ENCODE measurements at regions not wholly inside any gene's neighbourhood (a gene's known extent, or its start where the extent isn't known, plus 50 kb on each side); places are given as distances from the start of the nearest gene placed in this dataset.

GRCh38 chr2:220337611-220338440 is 710.4 kb downstream of the SLC4A3 start:
- Histone ChIP-seq H3K36me3 (ENCODE audit: insufficient read depth) (no peaks in the 10 kb centered on the region), H3K27ac (ENCODE audit: low read depth) (no peak overlapping the region), H3K4me1 (ENCODE audit: insufficient read depth) (no peaks in the 10 kb centered on the region), H3K4me3 (ENCODE audit: low read depth, low read length) (no peak overlapping the region)
- DNase-seq (ENCODE audit: extremely low spot score): no peak
- WGBS: 85% methylated on average over 2 of the region's 2 CpGs

- no peak overlapping the region for H3K4me3 ChIP-seq (ENCODE audit: low read depth, low read length)
- no peak overlapping the region for H3K27ac ChIP-seq (ENCODE audit: low read depth)
- DNase-seq (ENCODE audit: extremely low spot score): no peak
- H3K36me3 ChIP-seq (ENCODE audit: insufficient read depth): no peaks in the 10 kb centered on the region
- 72% methylated on average over 3 of the region's 3 CpGs for WGBS
- H3K4me1 ChIP-seq (ENCODE audit: insufficient read depth): no peaks in the 10 kb centered on the region
Observed at GRCh38 chr2:220341014-220341413, 713.6 kb downstream of the SLC4A3 start.

DNA sequence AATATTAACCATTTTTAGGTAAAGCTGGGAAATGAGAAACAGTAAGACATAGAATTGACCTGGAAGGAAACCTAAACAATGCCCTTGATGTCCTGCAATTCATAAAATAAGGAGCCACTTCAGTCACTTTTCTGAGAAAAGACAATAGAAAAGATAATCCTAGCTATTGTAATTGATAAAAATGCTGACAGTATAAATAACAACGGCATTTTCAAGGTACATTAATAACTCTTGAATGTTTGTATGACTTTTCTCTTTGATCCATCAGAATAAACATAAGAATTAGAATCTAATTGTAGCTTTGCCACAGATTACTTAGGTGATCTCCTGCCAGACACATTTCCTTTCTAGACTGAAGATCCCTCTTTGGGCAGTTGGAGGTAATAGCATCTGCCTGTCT is 719.5 kb downstream of the SLC4A3 start:
- WGBS: 87% methylated on average over 1 of the region's 1 CpG
- Histone ChIP-seq H3K36me3 (ENCODE audit: insufficient read depth) (no peaks in the 10 kb centered on the region), H3K4me1 (ENCODE audit: insufficient read depth) (no peaks in the 10 kb centered on the region), H3K27ac (ENCODE audit: low read depth) (no peak overlapping the region), H3K4me3 (ENCODE audit: low read depth, low read length) (no peak overlapping the region)
- DNase-seq (ENCODE audit: extremely low spot score): no peak

GRCh38 chr2:220347626-220348025 is 720.2 kb downstream of the SLC4A3 start:
- DNase-seq (ENCODE audit: extremely low spot score): no peak
- H3K27ac ChIP-seq (ENCODE audit: low read depth): no peak overlapping the region
- no peak overlapping the region for H3K4me3 ChIP-seq (ENCODE audit: low read depth, low read length)
- no peaks in the 10 kb centered on the region for H3K36me3 ChIP-seq (ENCODE audit: insufficient read depth)
- 84% methylated on average over 2 of the region's 2 CpGs for WGBS
- no peaks in the 10 kb centered on the region for H3K4me1 ChIP-seq (ENCODE audit: insufficient read depth)

DNA sequence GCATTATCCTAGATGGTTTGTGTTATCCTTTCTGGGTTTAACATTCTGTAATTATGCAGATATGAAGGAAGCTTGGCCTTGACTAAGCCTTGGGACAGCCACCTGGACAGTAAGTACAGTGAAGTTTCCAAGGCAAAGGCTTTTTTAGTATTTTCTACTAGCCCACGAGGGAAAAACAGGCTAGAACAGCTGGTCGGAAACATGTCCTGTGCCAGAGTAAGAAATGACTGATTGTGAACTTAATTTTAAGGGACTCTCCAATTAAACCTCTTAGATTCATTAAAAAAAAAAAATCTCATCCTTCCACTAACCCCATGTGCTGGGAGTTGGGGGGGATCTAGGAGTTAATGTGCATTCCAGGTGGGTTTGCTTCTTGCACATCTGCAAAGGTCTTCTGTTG is 720.8 kb downstream of the SLC4A3 start:
- Histone ChIP-seq H3K4me1 (ENCODE audit: insufficient read depth) (no peaks in the 10 kb centered on the region), H3K4me3 (ENCODE audit: low read depth, low read length) (no peak overlapping the region), H3K27ac (ENCODE audit: low read depth) (no peak overlapping the region), H3K36me3 (ENCODE audit: insufficient read depth) (no peaks in the 10 kb centered on the region)
- WGBS: 86% methylated on average over 2 of the region's 2 CpGs
- no peak for DNase-seq (ENCODE audit: extremely low spot score)

GRCh38 chr2:220353897-220354296 is 726.5 kb downstream of the SLC4A3 start:
- Histone ChIP-seq H3K4me1 (ENCODE audit: insufficient read depth) (no peaks in the 10 kb centered on the region), H3K36me3 (ENCODE audit: insufficient read depth) (no peaks in the 10 kb centered on the region), H3K27ac (ENCODE audit: low read depth) (no peak overlapping the region), H3K4me3 (ENCODE audit: low read depth, low read length) (no peak overlapping the region)
- no peak for DNase-seq (ENCODE audit: extremely low spot score)

DNA sequence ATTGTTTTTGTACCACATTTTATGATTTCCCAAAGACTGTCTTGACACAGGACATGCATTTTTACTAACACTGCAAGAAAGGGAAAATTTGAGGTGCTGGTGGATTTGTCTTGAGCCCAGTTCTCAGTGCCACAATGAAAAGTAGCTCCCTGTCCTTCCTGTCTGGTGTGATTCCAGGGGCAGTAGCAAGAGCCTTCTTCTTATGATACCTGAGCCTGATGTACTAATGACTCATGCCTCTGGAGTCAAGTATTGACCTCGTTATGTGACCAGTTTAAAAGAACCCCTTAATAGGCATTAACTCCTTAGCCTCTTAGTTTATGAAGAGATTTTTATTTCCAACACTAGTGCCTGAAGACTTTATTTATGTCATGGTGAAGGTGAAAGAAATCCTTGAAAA is 728.6 kb downstream of the SLC4A3 start:
- DNase-seq (ENCODE audit: extremely low spot score): no peak
- no peaks in the 10 kb centered on the region for H3K36me3 ChIP-seq (ENCODE audit: insufficient read depth)
- 38% methylated on average over 1 of the region's 1 CpG for WGBS
- H3K27ac ChIP-seq (ENCODE audit: low read depth): no peak overlapping the region
- H3K4me1 ChIP-seq (ENCODE audit: insufficient read depth): no peaks in the 10 kb centered on the region
- H3K4me3 ChIP-seq (ENCODE audit: low read depth, low read length): no peak overlapping the region

DNA sequence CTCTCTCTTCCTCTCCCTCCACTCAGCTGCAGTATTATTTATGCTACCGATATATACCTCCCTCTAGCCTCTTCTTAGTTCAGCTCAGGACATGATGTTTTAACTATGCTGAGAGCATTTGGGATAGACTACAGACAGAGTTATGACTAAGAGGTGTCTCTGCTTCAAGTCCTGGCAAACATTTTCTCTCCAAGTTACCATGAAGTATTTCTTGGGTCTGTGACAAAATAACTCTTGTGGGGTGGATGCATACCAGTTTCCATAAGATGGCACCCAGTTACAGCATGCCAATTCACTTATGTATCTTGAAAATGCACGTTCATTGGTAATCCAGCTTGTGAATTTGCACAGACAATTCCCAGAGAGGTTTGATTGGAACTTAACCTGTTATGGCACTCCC is 737.6 kb downstream of the SLC4A3 start:
- WGBS: 61% methylated on average over 2 of the region's 2 CpGs
- Histone ChIP-seq H3K4me1 (ENCODE audit: insufficient read depth) (no peaks in the 10 kb centered on the region), H3K4me3 (ENCODE audit: low read depth, low read length) (no peak overlapping the region), H3K27ac (ENCODE audit: low read depth) (no peak overlapping the region), H3K36me3 (ENCODE audit: insufficient read depth) (no peaks in the 10 kb centered on the region)
- no peak for DNase-seq (ENCODE audit: extremely low spot score)

- Histone ChIP-seq H3K36me3 (ENCODE audit: insufficient read depth) (no peaks in the 10 kb centered on the region), H3K27ac (ENCODE audit: low read depth) (no peak overlapping the region), H3K4me1 (ENCODE audit: insufficient read depth) (no peaks in the 10 kb centered on the region), H3K4me3 (ENCODE audit: low read depth, low read length) (no peak overlapping the region)
- no peak for DNase-seq (ENCODE audit: extremely low spot score)
- 84% methylated on average over 1 of the region's 1 CpG for WGBS
Observed at GRCh38 chr2:220366765-220367164, 739.3 kb downstream of the SLC4A3 start.

DNA sequence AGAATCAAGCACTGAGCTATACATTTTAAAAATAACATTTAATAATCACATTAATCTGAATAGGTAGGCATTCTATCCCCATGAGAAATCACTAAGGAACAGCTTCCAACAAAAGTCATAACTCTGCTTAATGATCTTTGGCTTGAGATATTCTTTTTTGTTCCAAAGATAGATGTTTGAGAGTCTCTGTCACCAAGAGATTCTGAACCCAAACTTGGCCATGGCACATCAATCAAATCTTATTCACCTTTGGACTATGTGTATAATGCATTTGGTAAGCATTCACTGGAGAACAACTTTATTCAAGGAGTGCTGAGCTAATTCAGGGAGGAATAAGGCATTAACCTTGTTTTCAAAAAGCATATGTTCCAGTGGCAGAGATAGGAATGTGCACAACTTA is 743.3 kb downstream of the SLC4A3 start:
- Histone ChIP-seq H3K36me3 (ENCODE audit: insufficient read depth) (no peaks in the 10 kb centered on the region), H3K4me3 (ENCODE audit: low read depth, low read length) (no peak overlapping the region), H3K4me1 (ENCODE audit: insufficient read depth) (no peaks in the 10 kb centered on the region), H3K27ac (ENCODE audit: low read depth) (no peak overlapping the region)
- DNase-seq (ENCODE audit: extremely low spot score): no peak

DNA sequence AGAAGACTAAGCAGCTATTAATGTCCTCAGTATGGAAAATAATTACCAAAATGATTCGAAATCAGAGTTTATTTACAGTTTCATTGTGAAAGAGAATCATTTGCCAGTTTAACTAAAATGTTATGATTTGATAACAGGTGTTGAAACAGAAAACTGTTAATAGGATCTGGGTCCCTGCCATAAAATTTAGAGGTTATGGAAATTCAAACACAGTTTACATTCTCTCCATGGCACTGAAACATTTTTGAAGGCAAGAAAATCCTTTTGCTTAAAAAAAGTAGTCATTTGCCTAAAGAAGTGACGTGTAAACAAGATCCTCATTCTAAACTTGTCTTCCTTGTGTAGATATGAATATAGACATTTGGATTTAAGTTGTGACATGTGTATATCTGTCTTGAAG is 743.8 kb downstream of the SLC4A3 start:
- 55% methylated on average over 2 of the region's 2 CpGs for WGBS
- H3K4me1 ChIP-seq (ENCODE audit: insufficient read depth): no peaks in the 10 kb centered on the region
- H3K27ac ChIP-seq (ENCODE audit: low read depth): no peak overlapping the region
- no peak for DNase-seq (ENCODE audit: extremely low spot score)
- no peaks in the 10 kb centered on the region for H3K36me3 ChIP-seq (ENCODE audit: insufficient read depth)
- no peak overlapping the region for H3K4me3 ChIP-seq (ENCODE audit: low read depth, low read length)

DNA sequence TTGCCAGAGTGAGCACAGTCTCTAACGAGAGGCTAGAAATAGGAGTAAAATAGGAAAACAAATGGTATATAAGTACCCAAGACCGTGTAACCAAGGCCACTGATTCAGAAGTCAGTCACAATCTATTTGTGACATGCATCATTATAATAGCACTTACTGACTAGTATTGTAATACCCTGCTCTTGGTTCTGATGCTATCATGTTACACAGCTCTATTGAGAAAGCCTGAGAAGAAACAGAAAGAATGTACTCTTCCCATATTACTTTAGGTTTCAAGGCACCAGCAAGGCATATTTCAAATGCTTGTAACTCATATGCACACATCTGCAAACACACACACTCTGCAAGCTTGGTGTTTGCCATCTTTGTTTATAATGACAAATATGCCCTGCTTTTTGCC is 746.4 kb downstream of the SLC4A3 start:
- 76% methylated on average over 2 of the region's 2 CpGs for WGBS
- H3K4me3 ChIP-seq (ENCODE audit: low read depth, low read length): no peak overlapping the region

GRCh38 chr2:220374282-220374681 is 746.9 kb downstream of the SLC4A3 start:
- no peak overlapping the region for H3K4me3 ChIP-seq (ENCODE audit: low read depth, low read length)
- H3K27ac ChIP-seq (ENCODE audit: low read depth): no peak overlapping the region
- H3K4me1 ChIP-seq (ENCODE audit: insufficient read depth): no peaks in the 10 kb centered on the region
- H3K36me3 ChIP-seq (ENCODE audit: insufficient read depth): no peaks in the 10 kb centered on the region
- 72% methylated on average over 2 of the region's 2 CpGs for WGBS
- DNase-seq (ENCODE audit: extremely low spot score): no peak

More for the DNA sequence above, 746.4 kb downstream of the SLC4A3 start:
- DNase-seq (ENCODE audit: extremely low spot score): no peak
- H3K27ac ChIP-seq (ENCODE audit: low read depth): no peak overlapping the region
- no peaks in the 10 kb centered on the region for H3K36me3 ChIP-seq (ENCODE audit: insufficient read depth)
- no peaks in the 10 kb centered on the region for H3K4me1 ChIP-seq (ENCODE audit: insufficient read depth)

GRCh38 chr2:220377482-220378155 is 750.2 kb downstream of the SLC4A3 start:
- H3K27ac ChIP-seq (ENCODE audit: low read depth): no peak overlapping the region
- no peaks in the 10 kb centered on the region for H3K36me3 ChIP-seq (ENCODE audit: insufficient read depth)
- no peak for DNase-seq (ENCODE audit: extremely low spot score)
- no peaks in the 10 kb centered on the region for H3K4me1 ChIP-seq (ENCODE audit: insufficient read depth)
- 19% methylated on average over 2 of the region's 2 CpGs for WGBS
- no peak overlapping the region for H3K4me3 ChIP-seq (ENCODE audit: low read depth, low read length)
